Upper lobe of right lung (tissue), 1 donor: ENCODE measurements at regions not wholly inside any gene's neighbourhood (a gene's known extent, or its start where the extent isn't known, plus 50 kb on each side); places are given as distances from the start of the nearest gene placed in this dataset.

Experiments used
- ATAC-seq: fragments of 200-7000 bp; cut with Tn5 transposase; one replicate; pipeline ENCODE4 v1.9.1; 2020; ENCODE audit warnings: mild to moderate bottlenecking, moderate library complexity
- DNase-seq: peaks from one replicate; pipeline ENCODE4 v3.0.0-alpha.2; 2020
- H3K27ac ChIP-seq: fragments of 200-600 bp; one replicate; pipeline ENCODE4 v1.8.0; 2022
- H3K27me3 ChIP-seq: fragments of 200-600 bp; one replicate; pipeline ENCODE4 v1.8.0; 2022; ENCODE audit warnings: mild to moderate bottlenecking
- H3K36me3 ChIP-seq: fragments of 200-600 bp; one replicate; pipeline ENCODE4 v1.8.0; 2022
- H3K4me1 ChIP-seq: fragments of 200-600 bp; one replicate; pipeline ENCODE4 v1.8.0; 2022
- H3K4me3 ChIP-seq: fragments of 200-600 bp; one replicate; pipeline ENCODE4 v1.8.0; 2022; ENCODE audit warnings: mild to moderate bottlenecking
- H3K9me3 ChIP-seq: fragments of 200-600 bp; one replicate; pipeline ENCODE4 v1.8.0; 2022
- intact Hi-C: fragments of 100-400 bp; cut with DNase I; formaldehyde crosslinking; loops from one replicate; pipeline ENCODE4 v1.11.0; 2022
- TF ChIP-seq, protein P1 (sequence below): fragments of 200-600 bp; IDR thresholded peaks from one replicate; pipeline ENCODE4 v1.8.0; 2022; ENCODE audit warnings: antibody characterized with exemption
- donor health status: DM: no; HTN: yes; CAD: no; lungs with severe emphysema.

DNA sequence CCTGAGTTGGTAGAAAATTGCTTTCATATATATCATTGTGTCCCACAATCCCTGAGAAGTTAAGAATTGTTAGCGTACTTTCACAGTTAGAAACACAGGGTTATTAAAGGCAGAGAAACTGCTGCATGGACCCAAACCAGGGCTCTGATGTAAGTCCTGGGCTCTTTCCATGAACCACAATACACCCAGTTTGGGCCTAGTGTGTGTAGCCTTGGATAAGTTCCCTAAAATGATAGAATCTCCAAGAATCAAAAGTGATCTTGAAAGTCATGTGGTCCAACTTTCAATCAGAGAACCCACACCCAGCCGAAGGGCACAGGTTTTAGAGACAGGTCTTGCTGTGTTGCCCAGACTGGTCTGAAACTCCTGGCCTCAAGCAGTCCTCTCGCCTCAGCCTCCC, 257.8 kb upstream of the KLF3 start:
- no peaks in the 10 kb centered on the region for H3K9me3 ChIP-seq
- TF ChIP-seq, protein P1, sequence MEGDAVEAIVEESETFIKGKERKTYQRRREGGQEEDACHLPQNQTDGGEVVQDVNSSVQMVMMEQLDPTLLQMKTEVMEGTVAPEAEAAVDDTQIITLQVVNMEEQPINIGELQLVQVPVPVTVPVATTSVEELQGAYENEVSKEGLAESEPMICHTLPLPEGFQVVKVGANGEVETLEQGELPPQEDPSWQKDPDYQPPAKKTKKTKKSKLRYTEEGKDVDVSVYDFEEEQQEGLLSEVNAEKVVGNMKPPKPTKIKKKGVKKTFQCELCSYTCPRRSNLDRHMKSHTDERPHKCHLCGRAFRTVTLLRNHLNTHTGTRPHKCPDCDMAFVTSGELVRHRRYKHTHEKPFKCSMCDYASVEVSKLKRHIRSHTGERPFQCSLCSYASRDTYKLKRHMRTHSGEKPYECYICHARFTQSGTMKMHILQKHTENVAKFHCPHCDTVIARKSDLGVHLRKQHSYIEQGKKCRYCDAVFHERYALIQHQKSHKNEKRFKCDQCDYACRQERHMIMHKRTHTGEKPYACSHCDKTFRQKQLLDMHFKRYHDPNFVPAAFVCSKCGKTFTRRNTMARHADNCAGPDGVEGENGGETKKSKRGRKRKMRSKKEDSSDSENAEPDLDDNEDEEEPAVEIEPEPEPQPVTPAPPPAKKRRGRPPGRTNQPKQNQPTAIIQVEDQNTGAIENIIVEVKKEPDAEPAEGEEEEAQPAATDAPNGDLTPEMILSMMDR: no peak
- ATAC-seq (no peak), DNase-seq (no peak)
- no peaks in the 10 kb centered on the region for H3K27me3 ChIP-seq
- no peaks in the 10 kb centered on the region for H3K4me1 ChIP-seq
- no peak overlapping the region for H3K27ac ChIP-seq
- H3K4me3 ChIP-seq: no peak overlapping the region
- H3K36me3 ChIP-seq: no peaks in the 10 kb centered on the region
- intact Hi-C loops: no loop called here

DNA sequence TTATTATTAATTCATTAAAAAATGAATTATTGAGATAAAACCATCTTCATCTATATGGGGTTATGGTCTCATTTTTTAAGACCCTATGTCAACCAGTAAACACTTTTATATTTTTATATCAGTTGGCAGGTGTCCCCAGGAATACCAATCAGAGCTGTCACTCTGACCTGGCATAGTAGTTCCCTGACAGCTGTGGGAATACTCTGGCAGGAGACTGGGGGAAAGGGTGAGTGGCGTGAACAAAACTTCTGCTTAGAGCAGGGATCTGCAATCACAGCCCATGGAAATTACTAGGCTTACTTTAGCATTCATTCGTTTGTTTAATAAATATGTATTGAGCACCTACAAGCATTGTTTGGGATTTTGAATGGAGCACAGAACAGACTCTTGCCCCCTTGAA, 254.1 kb upstream of the KLF3 start:
- Histone ChIP-seq H3K4me1 (no peaks in the 10 kb centered on the region), H3K9me3 (no peaks in the 10 kb centered on the region), H3K27me3 (no peaks in the 10 kb centered on the region), H3K4me3 (no peak overlapping the region), H3K27ac (no peak overlapping the region), H3K36me3 (no peaks in the 10 kb centered on the region)
- no peak for ATAC-seq
- TF ChIP-seq, protein P1: no peak
- intact Hi-C loops: no loop called here
- DNase-seq: no peak

DNA sequence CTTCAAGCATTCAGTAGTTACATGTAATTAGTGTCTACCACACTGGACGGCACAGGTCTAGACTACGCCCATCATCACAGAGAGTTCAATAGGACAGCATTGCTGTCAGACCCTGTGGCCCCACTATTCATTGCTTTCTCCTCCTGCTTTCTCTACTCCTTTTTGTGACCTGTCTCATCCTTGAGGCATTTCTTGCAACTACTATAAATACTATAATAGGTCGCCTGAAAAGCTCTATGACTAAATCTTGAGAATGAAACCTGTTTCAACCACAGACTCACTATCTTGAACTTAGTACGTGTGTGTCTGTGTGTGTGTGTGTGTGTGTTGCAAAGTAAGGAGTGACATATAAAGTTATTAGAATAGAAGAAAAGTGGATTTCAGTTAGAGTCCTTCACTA, 252.9 kb upstream of the KLF3 start:
- Histone ChIP-seq H3K27me3 (no peaks in the 10 kb centered on the region), H3K4me3 (no peak overlapping the region), H3K9me3 (no peaks in the 10 kb centered on the region), H3K4me1 (no peaks in the 10 kb centered on the region), H3K27ac (no peak overlapping the region), H3K36me3 (no peaks in the 10 kb centered on the region)
- ATAC-seq: no peak
- no peak for DNase-seq
- intact Hi-C loops: no loop called here
- TF ChIP-seq, protein P1: no peak

DNA sequence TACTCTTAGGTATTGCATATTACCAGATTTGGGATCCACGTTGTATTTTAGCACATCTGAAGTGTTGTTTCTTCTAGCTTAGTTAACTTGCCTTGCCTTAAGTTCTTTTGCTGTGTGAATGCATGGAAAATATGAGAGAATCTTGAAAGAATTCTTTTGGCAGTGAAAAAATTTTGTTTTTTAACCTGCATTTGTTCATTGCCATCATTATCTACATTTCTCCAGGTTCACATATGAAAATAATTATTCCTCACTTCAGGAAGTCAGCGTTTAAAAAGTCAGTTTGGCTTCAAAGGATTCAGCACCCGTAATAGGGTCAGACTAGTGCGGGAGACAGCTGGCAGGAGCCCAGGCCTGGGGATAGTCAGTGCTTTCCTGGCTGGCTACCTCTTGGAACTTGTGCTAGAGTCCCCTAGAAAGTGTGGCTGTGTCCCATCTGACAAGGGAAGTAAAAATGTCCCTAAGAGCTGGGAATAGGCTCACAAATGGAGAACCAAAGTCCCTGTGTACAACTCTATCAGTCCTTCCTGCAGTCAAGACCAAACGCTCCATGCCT, 251.9 kb upstream of the KLF3 start:
- ATAC-seq: no peak
- Histone ChIP-seq H3K36me3 (no peaks in the 10 kb centered on the region), H3K4me1 (no peaks in the 10 kb centered on the region), H3K27ac (no peak overlapping the region), H3K27me3 (no peaks in the 10 kb centered on the region), H3K9me3 (no peaks in the 10 kb centered on the region), H3K4me3 (no peak overlapping the region)
- TF ChIP-seq, protein P1: no peak
- intact Hi-C loops: no loop called here
- DNase-seq: no peak

DNA sequence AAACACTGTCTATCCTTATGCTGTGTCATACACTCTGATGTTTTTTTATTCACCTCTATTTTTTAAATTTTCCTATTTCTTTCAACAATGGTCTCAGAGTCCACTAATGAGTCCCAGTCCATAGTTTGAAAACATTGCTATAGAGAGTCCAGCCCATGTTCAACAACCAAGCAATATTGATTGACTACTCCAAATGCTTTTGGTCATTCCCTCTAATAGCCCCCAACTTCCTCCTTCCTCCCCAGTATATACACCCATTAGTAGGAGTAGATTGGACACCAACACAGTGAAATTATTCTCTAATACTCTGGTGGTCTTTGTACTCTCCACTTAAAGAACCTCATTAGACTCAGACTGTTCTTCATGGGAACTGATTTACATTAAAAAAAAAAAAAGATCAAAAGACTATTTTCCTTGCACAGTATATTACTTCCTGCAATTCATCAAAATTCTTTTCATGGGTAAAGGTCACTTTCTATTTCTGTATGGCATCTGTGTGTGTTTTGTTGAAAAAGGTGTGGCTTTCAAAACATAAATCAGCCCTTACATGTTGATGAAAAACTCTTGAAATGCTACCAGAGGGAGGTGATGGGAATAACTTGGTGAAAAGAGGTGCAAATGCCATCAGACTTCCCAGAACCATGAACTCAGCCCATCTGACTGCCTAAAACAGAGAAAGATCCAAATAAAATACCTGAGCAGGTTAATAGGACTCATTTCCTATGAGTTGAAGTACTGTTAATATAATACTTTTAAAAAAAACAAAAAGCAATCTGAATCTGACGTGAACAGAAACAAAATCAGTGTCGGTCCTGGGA, 250.3 kb upstream of the KLF3 start:
- no peak overlapping the region for H3K27ac ChIP-seq
- DNase-seq: no peak
- ATAC-seq: no peak
- no peak overlapping the region for H3K4me3 ChIP-seq
- TF ChIP-seq, protein P1: no peak
- H3K36me3 ChIP-seq: no peaks in the 10 kb centered on the region
- no peaks in the 10 kb centered on the region for H3K4me1 ChIP-seq
- no peaks in the 10 kb centered on the region for H3K27me3 ChIP-seq
- intact Hi-C loops: no loop called here
- H3K9me3 ChIP-seq: no peaks in the 10 kb centered on the region
